ENCODE measurements at regions not wholly inside any gene's neighbourhood (a gene's known extent, or its start where the extent isn't known, plus 50 kb on each side); places are given as distances from the start of the nearest gene placed in this dataset.

DNA sequence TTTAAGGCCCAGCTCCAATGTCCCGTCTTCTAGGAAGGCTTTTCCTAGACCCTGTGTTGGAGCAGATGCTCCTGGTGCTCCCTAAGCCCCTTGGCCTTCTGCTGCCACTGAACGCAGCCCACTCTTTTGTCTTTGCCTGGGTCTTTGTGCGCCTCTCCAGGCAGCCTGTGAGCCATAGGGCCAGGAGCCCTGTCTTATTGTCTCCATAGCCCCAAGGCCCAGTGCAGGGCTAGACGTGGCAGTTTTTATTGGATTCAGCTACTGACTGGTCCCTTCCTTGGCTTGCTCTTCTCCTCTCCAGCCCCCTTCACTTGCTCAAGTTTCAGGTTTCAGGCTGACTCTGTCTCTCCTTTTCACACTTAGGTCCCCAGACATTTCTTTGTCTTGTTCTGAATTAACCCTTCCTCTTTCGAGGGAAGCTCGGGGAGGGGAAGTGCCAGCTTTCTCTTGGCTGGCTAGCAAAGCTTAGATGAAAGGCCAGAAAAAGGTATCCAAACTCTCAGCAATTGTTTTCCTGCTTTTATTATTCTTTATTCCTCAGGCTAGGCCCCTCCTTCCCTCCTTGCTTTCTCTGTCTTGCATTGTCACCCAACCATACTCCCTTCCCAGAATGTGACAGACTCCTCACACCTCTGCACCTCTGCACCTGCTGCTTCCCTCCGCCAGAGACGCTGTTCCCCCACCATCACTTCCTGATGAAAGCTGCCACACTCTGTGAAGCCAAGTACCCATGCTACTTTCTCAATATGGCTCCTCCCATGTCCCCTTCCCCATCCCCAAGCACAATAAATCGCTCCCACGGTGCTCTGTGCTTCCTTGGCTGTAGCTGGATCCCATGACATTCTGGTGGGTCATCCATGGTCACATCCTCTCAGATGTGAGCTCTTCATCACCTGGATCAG lies 101.6 kb upstream of the CPEB4 start:
- Mint-ChIP-seq H3K36me3 (ENCODE audit: low read depth) (no peaks in the 10 kb centered on the region), H3K4me3 (no peak overlapping the region), H3K4me1 (ENCODE audit: low read depth) (peaks cover 80% of the 10 kb centered on the region), H3K27ac (peak overlapping the region; percentile 58), H3K27me3 (peaks cover 3% of the 10 kb centered on the region), H3K9me3 (no peaks in the 10 kb centered on the region)
- intact Hi-C loops (cut with micrococcal nuclease): loop anchor here (10.0 kb wide), 1 partner anchor 98 kb away; the partner anchor contains the start of gene CPEB4

DNA sequence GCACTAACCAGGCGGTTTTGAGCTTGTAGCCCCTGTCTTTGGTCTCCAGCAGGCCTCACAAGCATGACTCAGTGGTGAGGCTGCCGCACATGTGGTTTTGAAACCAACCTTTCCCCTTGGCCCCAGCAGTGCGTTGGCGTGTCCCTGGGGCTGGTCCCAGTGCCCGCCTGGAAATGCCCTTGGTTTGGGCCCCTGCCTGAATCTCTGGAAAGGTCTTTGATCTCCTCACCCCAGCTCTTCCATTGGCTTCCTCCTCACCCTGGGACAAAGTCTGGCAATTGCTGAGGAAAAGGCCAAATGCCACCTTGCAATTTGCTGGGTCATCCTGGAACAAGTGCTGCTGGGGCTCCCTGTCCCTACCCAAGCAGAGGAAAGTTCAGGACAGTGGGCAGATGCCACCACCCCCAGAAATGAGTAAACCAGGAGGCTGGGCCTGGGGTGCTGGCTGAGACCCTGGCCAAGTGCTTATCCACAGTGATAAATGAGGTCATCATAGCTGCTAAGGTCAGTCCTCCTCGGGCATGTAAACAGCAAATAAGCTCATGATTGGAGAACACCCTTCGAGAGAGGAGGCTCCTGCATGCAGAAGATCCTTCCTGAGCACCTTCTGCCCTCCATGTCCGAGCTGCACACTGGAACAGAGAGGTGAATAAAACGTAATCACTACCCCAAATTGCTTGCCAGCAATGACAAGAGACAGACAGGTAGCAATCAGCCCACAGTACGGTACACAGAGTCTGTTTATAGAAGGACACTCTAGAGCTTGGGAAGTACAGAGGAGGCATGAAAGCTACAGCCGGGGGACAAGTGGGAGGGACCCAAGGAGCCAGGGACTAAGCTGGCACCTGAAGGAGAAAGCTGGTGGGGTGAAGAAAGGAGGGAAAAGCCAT lies 98.9 kb upstream of the CPEB4 start:
- Mint-ChIP-seq H3K36me3 (ENCODE audit: low read depth) (no peaks in the 10 kb centered on the region), H3K27ac (peak overlapping the region; percentile 17), H3K9me3 (no peaks in the 10 kb centered on the region), H3K4me3 (no peak overlapping the region), H3K4me1 (ENCODE audit: low read depth) (peaks cover 74% of the 10 kb centered on the region), H3K27me3 (peaks cover 3% of the 10 kb centered on the region)
- intact Hi-C loops (cut with micrococcal nuclease): loop anchor here (10.0 kb wide), 1 partner anchor 96 kb away; the partner anchor contains the start of gene CPEB4

DNA sequence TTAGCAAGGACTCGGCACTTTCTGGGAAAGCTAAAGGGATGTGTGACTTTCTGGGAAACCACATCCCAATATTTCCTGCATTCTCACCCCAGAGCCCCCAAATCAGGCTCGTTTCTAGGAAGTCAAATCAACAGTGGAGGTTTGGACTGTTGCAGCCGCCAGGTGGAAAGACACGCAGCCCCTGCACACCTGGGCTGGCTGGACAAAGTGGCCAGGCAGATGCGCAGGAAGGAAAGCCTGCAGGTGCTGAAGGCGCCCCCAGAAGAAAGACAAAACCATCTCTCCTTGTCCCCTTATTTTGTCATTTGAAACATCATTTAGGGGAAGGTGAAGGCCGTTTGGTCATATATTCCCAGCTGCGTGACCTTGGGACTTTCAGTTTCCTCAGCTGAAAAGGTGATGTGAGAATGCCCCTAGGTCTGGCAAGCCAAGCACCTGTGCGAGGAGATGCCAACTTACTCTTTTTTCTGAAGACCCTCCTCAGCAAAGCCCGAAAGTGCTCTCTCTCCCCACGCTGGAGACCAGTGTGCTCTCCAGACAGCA lies 97.9 kb upstream of the CPEB4 start:
- Mint-ChIP-seq H3K4me1 (ENCODE audit: low read depth) (peaks cover 78% of the 10 kb centered on the region), H3K9me3 (no peaks in the 10 kb centered on the region), H3K27ac (peak overlapping the region; percentile 12), H3K27me3 (peaks cover 3% of the 10 kb centered on the region), H3K36me3 (ENCODE audit: low read depth) (no peaks in the 10 kb centered on the region), H3K4me3 (no peak overlapping the region)
- intact Hi-C loops (cut with micrococcal nuclease): no loop called here

DNA sequence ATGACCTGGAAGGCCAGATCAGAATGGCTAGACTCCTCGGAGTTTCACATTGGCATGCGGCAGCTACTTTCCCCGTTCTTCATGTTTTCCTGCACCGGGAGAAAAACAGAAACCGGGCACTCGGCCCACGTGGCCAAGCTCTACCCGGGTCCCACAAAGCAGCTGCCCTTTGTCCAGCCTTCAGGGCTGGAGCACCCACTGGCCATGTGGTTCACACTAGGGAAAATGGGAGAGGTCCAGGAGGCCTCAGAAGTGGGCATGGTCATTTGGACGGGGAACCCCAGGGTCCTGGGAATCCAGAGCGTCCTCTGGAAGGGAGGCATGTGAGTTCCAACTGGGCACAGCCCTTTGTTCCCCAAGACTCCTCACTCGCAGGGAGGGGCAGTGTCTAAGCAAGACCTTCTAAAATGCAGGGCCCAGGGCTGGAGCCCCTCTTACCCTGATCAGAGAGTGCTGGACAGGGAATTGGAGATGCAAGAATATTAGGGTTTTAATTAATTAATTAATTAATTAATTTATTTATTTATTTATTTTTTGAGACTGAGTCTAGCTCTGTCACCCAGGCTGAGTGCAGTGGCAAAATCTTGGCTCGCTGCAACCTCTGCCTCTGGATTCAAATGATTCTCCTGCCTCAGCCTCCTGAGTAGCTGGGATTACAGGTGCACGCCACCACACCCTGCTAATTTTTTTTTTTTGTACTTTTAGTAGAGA lies 97.2 kb upstream of the CPEB4 start:
- intact Hi-C loops (cut with micrococcal nuclease): no loop called here
- Mint-ChIP-seq H3K9me3 (no peaks in the 10 kb centered on the region), H3K27me3 (peaks cover 3% of the 10 kb centered on the region), H3K36me3 (ENCODE audit: low read depth) (no peaks in the 10 kb centered on the region), H3K4me3 (no peak overlapping the region), H3K27ac (peak overlapping the region; percentile 12), H3K4me1 (ENCODE audit: low read depth) (peaks cover 75% of the 10 kb centered on the region)

DNA sequence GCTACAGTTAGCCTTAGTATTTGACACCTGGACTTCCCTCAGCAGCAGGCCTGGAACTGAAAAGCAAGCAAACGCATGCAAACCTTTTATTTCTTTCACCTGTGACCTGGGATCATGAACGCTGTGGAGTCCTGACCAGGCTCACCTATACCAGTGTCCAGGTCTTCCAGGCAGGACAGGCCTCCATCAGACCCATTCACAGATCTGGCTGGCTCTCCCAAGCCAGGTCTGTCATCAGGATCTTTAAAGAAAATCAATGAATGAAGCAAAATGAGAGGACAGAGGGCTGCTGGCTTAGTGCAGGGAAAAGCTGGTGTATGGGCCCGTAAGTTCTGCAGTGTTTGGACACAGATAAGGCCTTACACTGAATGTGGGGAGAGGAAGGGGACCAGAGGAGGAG lies 96.3 kb upstream of the CPEB4 start:
- Mint-ChIP-seq H3K27me3 (peaks cover 3% of the 10 kb centered on the region), H3K4me1 (ENCODE audit: low read depth) (peaks cover 67% of the 10 kb centered on the region), H3K4me3 (no peak overlapping the region), H3K27ac (no peak overlapping the region), H3K36me3 (ENCODE audit: low read depth) (no peaks in the 10 kb centered on the region), H3K9me3 (no peaks in the 10 kb centered on the region)
- intact Hi-C loops (cut with micrococcal nuclease): no loop called here

DNA sequence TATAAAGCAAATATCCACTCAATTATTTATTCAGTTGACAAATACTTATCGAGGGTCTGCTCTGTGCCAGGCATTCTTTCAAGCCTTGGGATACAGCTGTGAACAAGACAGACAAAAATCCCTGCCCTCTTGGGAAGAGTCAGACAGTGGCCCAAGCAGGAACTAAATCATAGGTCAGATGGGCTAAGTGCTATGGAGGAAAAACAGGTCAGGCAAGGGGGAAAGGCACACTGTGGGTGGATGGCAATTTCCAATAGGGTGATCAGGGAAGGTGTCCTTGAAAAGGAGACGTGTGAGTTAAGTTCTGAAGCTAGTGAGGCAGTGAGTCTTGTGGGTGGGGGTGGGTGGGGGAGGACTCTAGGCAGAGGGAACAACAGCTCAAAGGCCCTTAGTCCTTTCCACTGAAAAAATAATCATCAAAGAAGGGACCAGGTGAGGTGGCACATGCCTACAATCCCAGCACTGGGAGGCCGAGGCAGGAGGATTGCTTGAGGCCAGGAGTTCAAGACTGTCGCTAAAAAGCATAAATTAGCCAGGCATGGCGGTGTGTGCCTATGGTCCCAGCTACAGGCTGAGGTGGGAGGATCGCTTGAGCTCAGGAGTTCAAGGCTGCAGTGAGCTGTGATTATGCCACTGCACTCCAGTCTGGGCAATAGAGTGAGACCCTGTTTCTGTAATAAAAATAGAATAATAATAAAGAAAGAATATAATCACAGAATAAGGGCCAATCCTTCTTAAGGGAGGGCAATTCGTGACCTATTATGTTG lies 95.2 kb upstream of the CPEB4 start:
- Mint-ChIP-seq H3K27ac (no peak overlapping the region), H3K4me1 (ENCODE audit: low read depth) (peaks cover 64% of the 10 kb centered on the region), H3K36me3 (ENCODE audit: low read depth) (no peaks in the 10 kb centered on the region), H3K9me3 (no peaks in the 10 kb centered on the region), H3K27me3 (peaks cover 3% of the 10 kb centered on the region), H3K4me3 (no peak overlapping the region)
- intact Hi-C loops (cut with micrococcal nuclease): no loop called here

DNA sequence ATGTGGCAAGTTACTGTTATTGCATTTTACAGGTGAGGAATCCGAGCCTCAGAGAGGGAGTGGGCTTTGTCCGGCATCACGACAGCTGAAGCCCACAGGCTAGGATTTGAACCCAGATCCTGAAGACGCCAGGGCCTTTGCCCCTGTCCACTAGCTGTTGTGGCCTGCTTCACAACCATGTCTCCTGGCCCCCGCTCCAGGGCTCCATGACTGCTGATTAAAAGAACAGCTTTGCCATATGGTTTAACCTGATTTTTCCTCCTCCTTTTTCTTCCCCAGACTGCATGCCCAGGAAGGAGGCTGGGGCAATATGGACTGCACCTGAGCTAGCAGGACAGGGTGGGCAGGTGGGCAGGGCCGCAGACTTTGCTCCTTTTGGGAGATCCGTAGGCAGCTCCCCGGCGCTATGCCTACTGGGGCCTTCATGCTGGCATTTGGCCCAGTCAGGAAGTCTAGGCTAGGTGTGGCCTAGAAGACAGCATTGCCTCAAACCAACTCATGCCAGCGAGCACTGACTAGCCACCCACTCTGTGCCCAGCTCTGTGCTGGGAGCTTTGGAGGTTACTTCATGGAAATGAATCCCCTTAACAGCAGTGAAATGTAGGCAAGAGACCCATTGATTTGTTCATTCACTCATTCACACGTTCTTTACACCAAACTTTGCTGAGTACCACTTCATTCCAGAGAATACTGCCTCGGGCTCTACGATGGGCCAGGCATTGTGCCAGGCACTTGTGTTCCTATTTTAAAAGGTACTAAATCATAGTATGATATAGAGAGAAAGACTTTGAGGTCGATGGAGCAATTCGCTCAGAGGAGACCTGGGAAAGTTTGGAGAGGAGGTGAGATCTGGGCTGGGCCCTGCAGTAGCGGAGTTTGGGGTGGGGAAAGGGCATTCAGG lies 94.3 kb upstream of the CPEB4 start:
- Mint-ChIP-seq H3K9me3 (no peaks in the 10 kb centered on the region), H3K27ac (peak overlapping the region; percentile 5), H3K4me1 (ENCODE audit: low read depth) (peaks cover 65% of the 10 kb centered on the region), H3K36me3 (ENCODE audit: low read depth) (no peaks in the 10 kb centered on the region), H3K27me3 (peaks cover 4% of the 10 kb centered on the region), H3K4me3 (no peak overlapping the region)
- intact Hi-C loops (cut with micrococcal nuclease): no loop called here

DNA sequence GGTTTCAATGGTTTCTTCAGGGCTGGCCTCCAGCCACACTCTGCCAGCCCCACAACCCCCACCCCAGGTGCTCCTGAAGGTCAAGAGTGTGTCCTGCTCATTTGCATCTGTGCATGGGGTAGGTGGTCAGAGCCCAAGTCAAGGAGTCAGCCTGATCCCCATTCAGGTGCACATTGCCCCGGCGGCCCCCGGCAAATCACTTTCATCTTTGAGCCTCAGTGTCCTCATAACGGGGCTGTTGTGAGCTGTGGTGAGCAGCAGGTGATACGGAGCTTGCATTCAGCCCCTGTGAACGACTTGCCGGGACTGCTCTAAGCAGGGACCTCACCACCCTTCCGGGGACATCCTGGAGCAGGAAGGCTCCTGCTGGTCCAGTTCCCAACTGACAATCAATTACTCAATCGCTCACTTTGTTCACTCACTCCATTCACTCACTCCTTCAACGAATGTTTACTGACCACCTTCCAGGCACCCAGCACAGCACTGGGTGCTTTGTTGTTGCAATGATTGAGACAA lies 93.2 kb upstream of the CPEB4 start:
- peak overlapping the region; percentile 5 for H3K27ac Mint-ChIP-seq
- H3K27me3 Mint-ChIP-seq: peaks cover 1% of the 10 kb centered on the region
- H3K9me3 Mint-ChIP-seq: no peaks in the 10 kb centered on the region
- H3K4me1 Mint-ChIP-seq (ENCODE audit: low read depth): peaks cover 61% of the 10 kb centered on the region
- H3K36me3 Mint-ChIP-seq (ENCODE audit: low read depth): no peaks in the 10 kb centered on the region
- intact Hi-C loops (cut with micrococcal nuclease): no loop called here
- no peak overlapping the region for H3K4me3 Mint-ChIP-seq

DNA sequence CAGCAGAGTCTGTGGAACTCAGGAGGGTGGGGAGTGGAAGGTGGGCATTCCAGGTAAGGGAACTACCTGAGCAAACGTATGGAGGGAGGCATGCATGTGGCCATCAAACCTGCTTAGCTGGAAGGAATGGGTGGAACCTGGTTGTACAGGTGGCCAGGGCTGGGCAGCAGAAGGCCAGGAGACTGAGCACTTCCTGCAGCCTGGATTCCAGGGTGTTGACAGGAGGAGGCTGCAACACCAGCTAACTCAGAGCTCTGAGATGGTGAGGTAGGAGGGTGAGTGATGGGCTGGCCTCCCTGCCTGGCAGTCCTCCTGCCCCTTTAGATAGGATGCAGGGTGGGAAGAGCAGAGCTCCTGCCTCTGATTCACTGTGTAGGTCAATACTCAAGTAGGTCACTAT lies 92.5 kb upstream of the CPEB4 start:
- intact Hi-C loops (cut with micrococcal nuclease): no loop called here
- Mint-ChIP-seq H3K4me3 (no peak overlapping the region), H3K27ac (peak overlapping the region; percentile 5), H3K9me3 (no peaks in the 10 kb centered on the region), H3K4me1 (ENCODE audit: low read depth) (peaks cover 57% of the 10 kb centered on the region), H3K27me3 (peaks cover 1% of the 10 kb centered on the region), H3K36me3 (ENCODE audit: low read depth) (no peaks in the 10 kb centered on the region)

DNA sequence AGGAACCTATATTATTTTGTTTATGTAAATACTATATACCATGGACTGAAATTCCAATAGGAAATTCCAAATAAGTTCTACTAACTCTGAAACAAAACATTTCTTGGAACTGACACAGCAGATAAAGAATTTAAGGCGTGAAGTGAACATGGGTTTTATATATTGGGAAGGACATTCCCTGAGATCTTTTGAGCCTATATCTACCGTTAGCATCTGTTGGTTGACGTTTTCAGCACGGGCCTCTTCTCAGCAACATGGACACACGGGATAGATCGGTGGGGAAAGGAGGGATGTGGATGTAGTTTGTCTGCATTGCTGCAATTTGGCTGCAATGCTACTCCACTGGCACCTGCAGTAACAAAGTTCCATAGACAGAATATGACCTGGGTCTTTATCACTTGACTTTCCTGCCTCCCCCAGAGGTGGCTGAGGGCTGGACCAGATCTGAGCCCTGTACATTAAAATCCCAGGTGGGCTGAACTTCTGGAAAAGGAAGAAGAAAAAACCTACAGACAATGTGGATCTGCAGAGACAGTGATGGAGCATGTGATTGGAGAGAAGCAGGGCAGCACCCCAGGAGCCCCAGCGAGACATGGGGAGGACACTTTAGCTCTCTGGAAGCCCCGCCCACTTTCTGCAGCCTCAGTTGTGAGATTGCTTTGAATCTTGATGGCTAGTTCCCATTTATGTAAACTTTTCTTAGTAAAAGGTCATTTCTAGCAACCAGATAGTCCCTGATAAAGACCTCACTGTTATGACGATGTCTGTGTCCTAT lies 91.2 kb upstream of the CPEB4 start:
- H3K4me1 Mint-ChIP-seq (ENCODE audit: low read depth): peaks cover 56% of the 10 kb centered on the region
- H3K4me3 Mint-ChIP-seq: no peak overlapping the region
- no peak overlapping the region for H3K27ac Mint-ChIP-seq
- intact Hi-C loops (cut with micrococcal nuclease): no loop called here
- H3K27me3 Mint-ChIP-seq: peaks cover 1% of the 10 kb centered on the region
- H3K36me3 Mint-ChIP-seq (ENCODE audit: low read depth): no peaks in the 10 kb centered on the region
- no peaks in the 10 kb centered on the region for H3K9me3 Mint-ChIP-seq

DNA sequence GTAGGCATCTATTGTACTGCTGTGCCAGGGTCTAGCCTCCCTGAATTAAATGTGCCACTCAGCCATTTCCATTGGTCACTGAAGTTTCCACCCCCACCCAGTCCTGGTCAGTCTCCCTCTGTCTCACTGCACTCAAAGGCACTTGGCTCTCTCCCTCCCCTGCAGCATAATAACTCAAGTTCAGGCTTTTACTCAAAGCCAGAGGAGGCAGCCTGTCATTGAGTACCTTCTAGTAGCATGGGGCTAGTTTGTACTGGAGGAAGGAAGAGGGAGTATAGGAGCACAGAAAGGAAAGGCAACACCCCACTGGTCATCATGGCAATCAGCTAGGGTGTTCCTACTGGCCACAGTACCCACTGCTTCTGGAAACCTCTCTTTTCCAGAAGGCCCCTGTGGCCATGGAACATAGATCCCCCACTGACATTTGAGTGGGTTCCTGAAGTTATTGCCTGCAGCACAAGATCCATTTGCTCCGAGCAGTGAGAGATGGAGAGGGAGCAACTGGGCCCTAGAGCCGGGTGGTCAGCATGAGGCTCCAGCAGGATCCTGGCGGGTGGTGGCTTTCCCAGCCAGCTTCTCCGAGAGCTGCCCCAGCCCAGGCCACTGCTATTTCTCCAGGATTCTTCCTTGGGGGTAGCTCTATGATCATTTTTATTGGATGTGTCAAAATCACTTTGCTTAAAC lies 89.9 kb upstream of the CPEB4 start:
- Mint-ChIP-seq H3K27ac (peak overlapping the region; percentile 12), H3K4me3 (no peak overlapping the region), H3K9me3 (no peaks in the 10 kb centered on the region), H3K4me1 (ENCODE audit: low read depth) (peaks cover 63% of the 10 kb centered on the region), H3K36me3 (ENCODE audit: low read depth) (no peaks in the 10 kb centered on the region), H3K27me3 (peaks cover 1% of the 10 kb centered on the region)
- intact Hi-C loops (cut with micrococcal nuclease): no loop called here

Measured in dendritic cell treated with granulocyte-macrophage colony-stimulating factor and Interleukin-4, amounts not matched to agents 40 ng/mL and 50 ng/mL, for 4 days (primary cell).